Mammary epithelial cell (primary cell): ENCODE measurements at regions not wholly inside any gene's neighbourhood (a gene's known extent, or its start where the extent isn't known, plus 50 kb on each side); places are given as distances from the start of the nearest gene placed in this dataset.

Experiments used
- EZH2 ChIP-seq: IDR thresholded peaks from 2 replicates; pipeline ENCODE4 v1.6.1; 2012; ENCODE audit warnings: low read length, inconsistent platforms, borderline replicate concordance
- TF ChIP-seq, protein P1 (sequence below), 2 donors: IDR thresholded peaks in 1 of 2; conservative IDR thresholded peaks in 1 of 2; 2 replicates each; pipeline ENCODE4 v1.5.1; 2011 to 2012; ENCODE audit warnings: inconsistent platforms in 2 of 2, low read length in 2 of 2, mild to moderate bottlenecking in 2 of 2, control low read depth in 1 of 2, low read depth in 1 of 2; ENCODE audit not compliant: insufficient read depth in 1 of 2; ENCODE audit errors: extremely low read depth in 1 of 2

DNA sequence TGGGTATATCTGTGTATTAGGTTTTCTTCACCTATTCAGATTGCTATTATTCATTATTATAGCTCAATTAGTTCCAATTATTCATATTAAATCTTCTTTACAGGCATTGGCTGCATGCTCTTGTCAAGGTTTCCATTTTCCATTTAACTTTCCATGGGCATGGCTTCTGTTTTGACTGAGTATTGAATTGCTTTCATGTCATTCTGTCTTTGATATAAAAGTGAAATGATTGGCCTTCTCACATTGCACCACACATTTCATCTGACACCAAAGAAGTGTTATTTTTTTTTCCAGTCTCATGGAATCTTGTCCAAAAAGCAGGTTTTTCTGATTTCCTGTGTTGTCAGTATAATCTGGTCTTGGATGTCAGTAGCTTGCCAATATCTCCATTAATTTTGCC lies 1244.3 kb downstream of the RAPGEF2 start:
- TF ChIP-seq, protein P1, sequence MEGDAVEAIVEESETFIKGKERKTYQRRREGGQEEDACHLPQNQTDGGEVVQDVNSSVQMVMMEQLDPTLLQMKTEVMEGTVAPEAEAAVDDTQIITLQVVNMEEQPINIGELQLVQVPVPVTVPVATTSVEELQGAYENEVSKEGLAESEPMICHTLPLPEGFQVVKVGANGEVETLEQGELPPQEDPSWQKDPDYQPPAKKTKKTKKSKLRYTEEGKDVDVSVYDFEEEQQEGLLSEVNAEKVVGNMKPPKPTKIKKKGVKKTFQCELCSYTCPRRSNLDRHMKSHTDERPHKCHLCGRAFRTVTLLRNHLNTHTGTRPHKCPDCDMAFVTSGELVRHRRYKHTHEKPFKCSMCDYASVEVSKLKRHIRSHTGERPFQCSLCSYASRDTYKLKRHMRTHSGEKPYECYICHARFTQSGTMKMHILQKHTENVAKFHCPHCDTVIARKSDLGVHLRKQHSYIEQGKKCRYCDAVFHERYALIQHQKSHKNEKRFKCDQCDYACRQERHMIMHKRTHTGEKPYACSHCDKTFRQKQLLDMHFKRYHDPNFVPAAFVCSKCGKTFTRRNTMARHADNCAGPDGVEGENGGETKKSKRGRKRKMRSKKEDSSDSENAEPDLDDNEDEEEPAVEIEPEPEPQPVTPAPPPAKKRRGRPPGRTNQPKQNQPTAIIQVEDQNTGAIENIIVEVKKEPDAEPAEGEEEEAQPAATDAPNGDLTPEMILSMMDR (conservative IDR thresholded peaks at IDR 0.05 in 1 of 2, IDR thresholded peaks at IDR 0.05 in 1 of 2; ENCODE audit: extremely low read depth in 1 of 2, insufficient read depth in 1 of 2, low read depth in 1 of 2, low read length in 2 of 2): no peak
- no peak for TF ChIP-seq EZH2
